Epidermal melanocyte (primary cell): ENCODE measurements at regions not wholly inside any gene's neighbourhood (a gene's known extent, or its start where the extent isn't known, plus 50 kb on each side); places are given as distances from the start of the nearest gene placed in this dataset.

Source experiments
- DNase-seq: peaks from one replicate; pipeline ENCODE4 v3.0.0; 2011; ENCODE audit warnings: low spot score; ENCODE audit not compliant: insufficient read length

GRCh38 chr17:34826332-34826731 lies 134.9 kb downstream of the CCT6B start:
- no peak for DNase-seq

GRCh38 chr17:34825884-34826283 lies 135.4 kb downstream of the CCT6B start:
- no peak for DNase-seq

- DNase-seq: no peak
Observed at GRCh38 chr17:34825102-34825501, 136.2 kb downstream of the CCT6B start.

- no peak for DNase-seq
Observed at GRCh38 chr17:34823023-34823422, 138.2 kb downstream of the CCT6B start.

GRCh38 chr17:34822007-34822739 lies 139.1 kb downstream of the CCT6B start:
- DNase-seq: no peak

GRCh38 chr17:34820922-34821321 lies 140.3 kb downstream of the CCT6B start:
- DNase-seq: no peak

- no peak for DNase-seq
Observed at GRCh38 chr17:34820248-34820801, 140.9 kb downstream of the CCT6B start.

GRCh38 chr17:34817252-34818035 lies 143.8 kb downstream of the CCT6B start:
- no peak for DNase-seq

- DNase-seq: no peak
Observed at GRCh38 chr17:34816848-34817247, 144.4 kb downstream of the CCT6B start.

- DNase-seq: no peak
Observed at GRCh38 chr17:34813290-34813689, 148.0 kb downstream of the CCT6B start.

GRCh38 chr17:34811561-34811960 lies 149.7 kb downstream of the CCT6B start:
- no peak for DNase-seq

- no peak for DNase-seq
Observed at GRCh38 chr17:34800661-34801060, 160.6 kb downstream of the CCT6B start.

GRCh38 chr17:34799751-34800150 lies 161.5 kb downstream of the CCT6B start:
- no peak for DNase-seq

- no peak for DNase-seq
Observed at GRCh38 chr17:34798581-34798980, 162.7 kb downstream of the CCT6B start.

GRCh38 chr17:34797720-34798119 lies 163.5 kb downstream of the CCT6B start:
- peak; percentile 36 for DNase-seq

- no peak for DNase-seq
Observed at GRCh38 chr17:34793231-34793908, 167.9 kb downstream of the CCT6B start.

GRCh38 chr17:34788696-34789095 lies 172.6 kb downstream of the CCT6B start:
- no peak for DNase-seq

GRCh38 chr17:34784526-34784925 lies 176.7 kb downstream of the CCT6B start:
- DNase-seq: no peak

GRCh38 chr17:34782271-34782670 lies 179.0 kb downstream of the CCT6B start:
- no peak for DNase-seq

- DNase-seq: no peak
Observed at GRCh38 chr17:34781571-34782108, 179.6 kb downstream of the CCT6B start.

- no peak for DNase-seq
Observed at GRCh38 chr17:34781071-34781470, 180.2 kb downstream of the CCT6B start.

GRCh38 chr17:34780438-34780837 lies 180.8 kb downstream of the CCT6B start:
- DNase-seq: no peak
